ENCODE measurements at regions not wholly inside any gene's neighbourhood (a gene's known extent, or its start where the extent isn't known, plus 50 kb on each side); places are given as distances from the start of the nearest gene placed in this dataset.

DNA sequence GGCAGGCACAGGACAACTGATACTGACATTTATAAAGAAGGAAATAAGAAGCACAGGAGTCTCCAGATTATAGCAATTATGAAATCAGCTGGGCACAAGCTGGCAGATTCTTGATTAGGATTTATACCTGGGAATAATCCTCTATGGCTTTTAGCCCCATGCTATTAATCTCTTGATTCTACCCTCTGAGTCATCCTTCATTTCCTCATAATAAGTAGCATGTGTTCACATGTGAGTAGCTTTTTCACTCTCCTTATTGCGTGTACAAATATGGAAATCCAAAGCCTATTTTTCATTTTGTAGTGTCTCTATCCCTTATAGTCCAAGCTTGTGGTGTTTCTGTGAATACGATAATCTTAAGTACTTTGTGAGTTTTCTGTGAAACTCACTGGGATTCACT lies 185.0 kb upstream of the PRLR start:
- H3K27ac ChIP-seq (ENCODE audit: low read depth, low read length), result no peak overlapping the region
- no peaks in the 10 kb centered on the region for H4K20me1 ChIP-seq (ENCODE audit: low read depth, low read length)
- no peaks in the 10 kb centered on the region for H3K79me2 ChIP-seq (ENCODE audit: insufficient read depth, low read length)
- no peak overlapping the region for H3K9ac ChIP-seq (ENCODE audit: low read length)
- H3K9me3 ChIP-seq (ENCODE audit: insufficient read depth, low read length), result no peaks in the 10 kb centered on the region
- H3K4me2 ChIP-seq (ENCODE audit: low read depth, low read length, poor library complexity, severe bottlenecking), result no peak overlapping the region
- no peak overlapping the region for H3K4me3 ChIP-seq (ENCODE audit: insufficient read depth, low read length, poor library complexity, severe bottlenecking)
- H3K36me3 ChIP-seq (ENCODE audit: low read length), result no peaks in the 10 kb centered on the region
- no peaks in the 10 kb centered on the region for H3K27me3 ChIP-seq (ENCODE audit: low read length)
- H3K9me2 ChIP-seq (replicated peaks; ENCODE audit: insufficient read depth, low read length), result no peaks in the 10 kb centered on the region
- H3F3A ChIP-seq (ENCODE audit: insufficient read depth), result no peaks in the 10 kb centered on the region
- H2AFZ ChIP-seq (ENCODE audit: low read depth, low read length, severe bottlenecking), result no peak overlapping the region
- no peak for TF ChIP-seq EZH2phosphoT487 (conservative IDR thresholded peaks at IDR 0.05; ENCODE audit: low read length)
- TF ChIP-seq, protein P1, sequence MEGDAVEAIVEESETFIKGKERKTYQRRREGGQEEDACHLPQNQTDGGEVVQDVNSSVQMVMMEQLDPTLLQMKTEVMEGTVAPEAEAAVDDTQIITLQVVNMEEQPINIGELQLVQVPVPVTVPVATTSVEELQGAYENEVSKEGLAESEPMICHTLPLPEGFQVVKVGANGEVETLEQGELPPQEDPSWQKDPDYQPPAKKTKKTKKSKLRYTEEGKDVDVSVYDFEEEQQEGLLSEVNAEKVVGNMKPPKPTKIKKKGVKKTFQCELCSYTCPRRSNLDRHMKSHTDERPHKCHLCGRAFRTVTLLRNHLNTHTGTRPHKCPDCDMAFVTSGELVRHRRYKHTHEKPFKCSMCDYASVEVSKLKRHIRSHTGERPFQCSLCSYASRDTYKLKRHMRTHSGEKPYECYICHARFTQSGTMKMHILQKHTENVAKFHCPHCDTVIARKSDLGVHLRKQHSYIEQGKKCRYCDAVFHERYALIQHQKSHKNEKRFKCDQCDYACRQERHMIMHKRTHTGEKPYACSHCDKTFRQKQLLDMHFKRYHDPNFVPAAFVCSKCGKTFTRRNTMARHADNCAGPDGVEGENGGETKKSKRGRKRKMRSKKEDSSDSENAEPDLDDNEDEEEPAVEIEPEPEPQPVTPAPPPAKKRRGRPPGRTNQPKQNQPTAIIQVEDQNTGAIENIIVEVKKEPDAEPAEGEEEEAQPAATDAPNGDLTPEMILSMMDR (IDR thresholded peaks at IDR 0.05; ENCODE audit: insufficient read depth, low read length, poor library complexity, severe bottlenecking), result no peak

DNA sequence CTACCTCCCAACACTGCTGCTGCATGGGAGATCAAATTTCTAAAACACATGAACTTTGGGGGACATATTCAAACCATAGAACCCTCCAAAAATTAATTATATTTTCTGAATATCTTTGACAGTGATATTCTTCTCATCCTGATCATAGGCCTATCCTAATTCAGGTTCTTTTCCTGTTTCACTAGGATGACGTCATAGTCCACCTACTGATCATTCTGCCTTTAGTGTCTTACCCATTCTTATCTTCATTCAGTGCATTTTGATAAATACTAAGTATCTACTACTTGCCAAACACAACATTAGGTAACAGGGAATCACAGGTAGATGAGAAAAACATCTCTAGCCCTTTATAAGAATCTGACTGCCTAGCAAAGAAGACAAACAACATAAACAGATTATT lies 179.1 kb upstream of the PRLR start:
- no peak for TF ChIP-seq EZH2phosphoT487 (conservative IDR thresholded peaks at IDR 0.05; ENCODE audit: low read length)
- H4K20me1 ChIP-seq (ENCODE audit: low read depth, low read length), result no peaks in the 10 kb centered on the region

DNA sequence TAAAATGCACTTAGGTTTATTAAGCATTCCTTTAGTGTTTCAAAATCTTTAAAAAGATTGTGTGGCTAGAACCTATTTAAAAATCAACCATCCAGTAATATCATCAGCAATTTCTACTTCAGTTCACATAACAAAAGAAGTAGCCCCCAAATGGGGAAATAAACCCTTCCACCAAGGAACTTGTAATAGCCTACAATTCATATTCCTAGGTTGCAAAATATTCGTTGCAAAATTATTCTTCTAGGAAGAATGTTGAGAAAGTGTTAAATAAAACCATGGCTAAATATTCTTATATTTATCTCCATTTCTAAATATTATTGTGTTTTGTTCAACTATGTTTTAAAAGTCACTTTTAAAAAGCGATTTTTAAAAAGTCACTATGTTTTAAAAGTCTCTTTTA lies 177.9 kb upstream of the PRLR start:
- no peaks in the 10 kb centered on the region for H3K79me2 ChIP-seq (ENCODE audit: insufficient read depth, low read length)
- no peak overlapping the region for H2AFZ ChIP-seq (ENCODE audit: low read depth, low read length, severe bottlenecking)
- no peaks in the 10 kb centered on the region for H3K9me3 ChIP-seq (ENCODE audit: insufficient read depth, low read length)
- no peaks in the 10 kb centered on the region for H3K36me3 ChIP-seq (ENCODE audit: low read length)
- no peaks in the 10 kb centered on the region for H4K20me1 ChIP-seq (ENCODE audit: low read depth, low read length)
- no peaks in the 10 kb centered on the region for H3K9me2 ChIP-seq (replicated peaks; ENCODE audit: insufficient read depth, low read length)
- no peaks in the 10 kb centered on the region for H3F3A ChIP-seq (ENCODE audit: insufficient read depth)
- H3K27ac ChIP-seq (ENCODE audit: low read depth, low read length), result no peak overlapping the region
- TF ChIP-seq, protein P1 (IDR thresholded peaks at IDR 0.05; ENCODE audit: insufficient read depth, low read length, poor library complexity, severe bottlenecking), result no peak
- no peak for TF ChIP-seq EZH2phosphoT487 (conservative IDR thresholded peaks at IDR 0.05; ENCODE audit: low read length)
- no peak overlapping the region for H3K4me2 ChIP-seq (ENCODE audit: low read depth, low read length, poor library complexity, severe bottlenecking)
- no peak overlapping the region for H3K9ac ChIP-seq (ENCODE audit: low read length)
- no peak overlapping the region for H3K4me3 ChIP-seq (ENCODE audit: insufficient read depth, low read length, poor library complexity, severe bottlenecking)
- H3K27me3 ChIP-seq (ENCODE audit: low read length), result no peaks in the 10 kb centered on the region

More for the DNA sequence above, 179.1 kb upstream of the PRLR start:
- H3K27me3 ChIP-seq (ENCODE audit: low read length), result no peaks in the 10 kb centered on the region
- H2AFZ ChIP-seq (ENCODE audit: low read depth, low read length, severe bottlenecking), result no peak overlapping the region
- no peak overlapping the region for H3K27ac ChIP-seq (ENCODE audit: low read depth, low read length)
- H3K4me2 ChIP-seq (ENCODE audit: low read depth, low read length, poor library complexity, severe bottlenecking), result no peak overlapping the region
- H3K9me2 ChIP-seq (replicated peaks; ENCODE audit: insufficient read depth, low read length), result no peaks in the 10 kb centered on the region
- H3K79me2 ChIP-seq (ENCODE audit: insufficient read depth, low read length), result no peaks in the 10 kb centered on the region
- H3F3A ChIP-seq (ENCODE audit: insufficient read depth), result no peaks in the 10 kb centered on the region
- no peaks in the 10 kb centered on the region for H3K36me3 ChIP-seq (ENCODE audit: low read length)
- no peak overlapping the region for H3K9ac ChIP-seq (ENCODE audit: low read length)
- H3K9me3 ChIP-seq (ENCODE audit: insufficient read depth, low read length), result no peaks in the 10 kb centered on the region
- H3K4me3 ChIP-seq (ENCODE audit: insufficient read depth, low read length, poor library complexity, severe bottlenecking), result no peak overlapping the region

DNA sequence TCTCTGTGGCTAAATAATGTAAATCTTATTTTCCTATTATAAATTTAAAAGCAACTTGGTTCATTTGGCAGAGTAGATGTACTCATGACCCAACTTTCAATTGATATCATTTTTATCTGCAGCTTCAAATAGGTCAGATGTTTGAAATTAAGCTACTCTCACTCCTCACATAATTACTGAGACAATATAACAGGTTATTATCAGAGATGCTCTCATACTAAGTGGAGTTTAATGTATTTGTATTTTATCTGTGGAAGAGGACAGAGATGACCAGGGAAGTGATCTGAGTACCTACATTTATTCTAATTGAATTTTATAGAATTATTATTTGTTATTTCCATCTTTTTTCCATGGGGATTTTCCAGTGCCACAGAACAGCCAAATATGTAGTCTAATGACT lies 177.4 kb upstream of the PRLR start:
- Histone ChIP-seq H3K9me3 (ENCODE audit: insufficient read depth, low read length) (no peaks in the 10 kb centered on the region), H3K9me2 (replicated peaks; ENCODE audit: insufficient read depth, low read length) (no peaks in the 10 kb centered on the region), H2AFZ (ENCODE audit: low read depth, low read length, severe bottlenecking) (no peak overlapping the region), H3K36me3 (ENCODE audit: low read length) (no peaks in the 10 kb centered on the region), H3K79me2 (ENCODE audit: insufficient read depth, low read length) (no peaks in the 10 kb centered on the region), H3K4me3 (ENCODE audit: insufficient read depth, low read length, poor library complexity, severe bottlenecking) (no peak overlapping the region), H4K20me1 (ENCODE audit: low read depth, low read length) (no peaks in the 10 kb centered on the region), H3K27me3 (ENCODE audit: low read length) (no peaks in the 10 kb centered on the region), H3K9ac (ENCODE audit: low read length) (no peak overlapping the region), H3F3A (ENCODE audit: insufficient read depth) (no peaks in the 10 kb centered on the region), H3K27ac (ENCODE audit: low read depth, low read length) (no peak overlapping the region), H3K4me2 (ENCODE audit: low read depth, low read length, poor library complexity, severe bottlenecking) (no peak overlapping the region)
- no peak for TF ChIP-seq EZH2phosphoT487 (conservative IDR thresholded peaks at IDR 0.05; ENCODE audit: low read length)
- TF ChIP-seq, protein P1 (IDR thresholded peaks at IDR 0.05; ENCODE audit: insufficient read depth, low read length, poor library complexity, severe bottlenecking), result no peak
